Cerebellar cortex (tissue), 1 donor: ENCODE measurements at regions not wholly inside any gene's neighbourhood (a gene's known extent, or its start where the extent isn't known, plus 50 kb on each side); places are given as distances from the start of the nearest gene placed in this dataset.

ENCODE experiments used
- DNase-seq: peaks from one replicate; pipeline ENCODE4 v3.0.0-alpha.2; 2015; ENCODE audit warnings: low spot score

- no peak for DNase-seq
Measured at GRCh38 chr15:47470983-47471382, 246.3 kb upstream of the SEMA6D start.

- DNase-seq = no peak
Measured at GRCh38 chr15:47473106-47473725, 244.1 kb upstream of the SEMA6D start.

- peak; percentile 83 for DNase-seq
Measured at GRCh38 chr15:47473832-47474231, 243.5 kb upstream of the SEMA6D start.

GRCh38 chr15:47475336-47475735 is 242.0 kb upstream of the SEMA6D start:
- no peak for DNase-seq

GRCh38 chr15:47477341-47477740 is 240.0 kb upstream of the SEMA6D start:
- DNase-seq = no peak

GRCh38 chr15:47484059-47484458 is 233.2 kb upstream of the SEMA6D start:
- no peak for DNase-seq

- no peak for DNase-seq
Measured at GRCh38 chr15:47484997-47485396, 232.3 kb upstream of the SEMA6D start.

GRCh38 chr15:47485419-47485818 is 231.9 kb upstream of the SEMA6D start:
- no peak for DNase-seq

- no peak for DNase-seq
Measured at GRCh38 chr15:47486040-47486439, 231.3 kb upstream of the SEMA6D start.

DNA sequence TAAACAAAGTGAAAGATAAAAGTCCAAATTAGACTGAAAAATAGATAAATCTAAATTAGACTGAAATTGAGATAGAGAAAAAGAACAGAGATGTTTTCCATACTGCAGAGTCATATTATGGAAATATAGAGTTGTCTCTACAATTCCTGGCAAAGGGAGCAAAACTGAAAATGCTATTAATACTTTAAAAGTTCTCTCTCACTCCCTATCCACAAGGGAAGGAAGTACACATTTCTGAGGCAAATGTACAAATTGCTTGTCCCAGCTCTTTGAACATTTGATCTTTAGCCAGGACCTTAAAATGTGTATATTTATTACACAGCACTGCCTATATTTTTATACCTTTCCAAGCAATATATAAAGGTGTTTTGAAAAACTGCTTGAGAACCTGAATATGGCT is 225.1 kb upstream of the SEMA6D start:
- no peak for DNase-seq

DNA sequence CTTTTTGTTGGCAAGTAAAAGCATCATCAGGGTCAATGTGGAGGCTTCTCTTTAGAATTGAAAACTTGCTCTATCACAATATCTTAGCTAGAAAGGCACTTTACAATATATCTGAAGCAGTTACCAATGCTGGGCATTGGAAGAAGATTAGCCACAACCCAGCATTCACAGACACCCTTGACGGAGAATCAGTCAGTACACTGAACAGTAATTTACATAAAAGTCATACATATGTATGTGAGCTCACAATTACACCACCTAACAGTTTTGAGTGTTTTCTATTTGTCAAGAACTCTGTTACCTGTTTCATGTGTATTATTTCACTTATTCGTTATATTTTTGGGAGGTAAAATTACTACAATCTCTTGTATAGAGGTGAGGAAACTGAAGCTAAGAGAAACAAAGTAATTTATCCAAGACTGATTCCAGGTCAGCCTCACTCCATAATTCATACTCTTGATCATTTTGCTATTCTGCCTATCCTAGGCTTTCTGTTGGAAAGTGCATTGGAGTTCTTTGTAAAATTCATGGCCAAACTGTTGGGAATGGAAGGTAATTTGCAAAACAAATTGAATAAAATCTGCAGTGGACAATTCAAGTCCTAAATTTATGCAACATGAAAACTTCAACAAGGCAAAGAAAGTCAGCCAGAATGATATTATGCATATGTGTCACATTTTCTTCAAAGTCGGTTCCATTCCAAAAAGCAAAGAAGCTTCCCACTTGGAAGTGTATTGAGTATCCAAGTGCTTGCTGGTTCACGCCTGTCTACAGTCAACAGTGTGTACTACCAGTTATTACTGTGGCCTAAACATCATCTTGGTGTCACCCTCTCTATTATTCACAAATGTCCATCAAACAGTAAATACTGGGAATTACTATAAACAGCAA is 223.7 kb upstream of the SEMA6D start:
- no peak for DNase-seq

DNA sequence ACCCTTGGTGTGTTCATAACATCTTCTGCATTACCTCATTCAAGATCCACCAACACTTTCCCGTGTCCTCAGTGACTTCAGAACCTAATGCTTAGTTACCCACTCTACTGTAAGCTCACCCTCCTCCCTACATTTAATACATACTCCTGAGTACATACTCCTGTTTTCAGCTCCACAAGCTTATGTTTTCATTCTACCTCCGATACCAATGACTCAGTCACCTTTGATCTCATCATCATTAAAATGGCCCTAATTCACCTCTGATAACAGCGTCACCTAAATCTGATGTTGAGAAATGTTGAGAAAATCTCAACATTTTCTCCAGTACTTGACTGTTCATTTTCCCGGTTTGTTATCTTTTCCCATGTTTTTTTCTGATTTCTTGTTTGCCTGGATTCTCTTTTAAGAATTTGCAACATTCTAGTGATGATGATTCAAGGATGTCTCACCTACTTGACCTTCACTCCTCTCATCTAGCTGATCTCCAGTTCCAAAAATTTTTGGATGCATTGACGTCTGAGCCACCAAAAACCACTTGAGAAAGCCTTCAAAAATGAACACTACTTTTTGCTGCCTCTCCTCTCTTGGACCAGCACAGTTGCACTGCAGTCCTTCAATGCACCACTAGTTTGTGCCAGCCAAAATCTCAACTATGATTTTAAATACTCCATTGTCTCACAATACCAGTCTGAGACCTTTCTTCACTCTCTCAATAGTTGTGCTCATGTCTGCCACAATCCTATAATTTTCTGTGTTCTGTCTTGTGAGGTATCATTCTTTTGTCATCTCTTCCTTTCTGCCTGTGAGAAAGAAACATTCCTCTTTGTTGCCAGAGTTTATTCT is 220.7 kb upstream of the SEMA6D start:
- DNase-seq = no peak

DNA sequence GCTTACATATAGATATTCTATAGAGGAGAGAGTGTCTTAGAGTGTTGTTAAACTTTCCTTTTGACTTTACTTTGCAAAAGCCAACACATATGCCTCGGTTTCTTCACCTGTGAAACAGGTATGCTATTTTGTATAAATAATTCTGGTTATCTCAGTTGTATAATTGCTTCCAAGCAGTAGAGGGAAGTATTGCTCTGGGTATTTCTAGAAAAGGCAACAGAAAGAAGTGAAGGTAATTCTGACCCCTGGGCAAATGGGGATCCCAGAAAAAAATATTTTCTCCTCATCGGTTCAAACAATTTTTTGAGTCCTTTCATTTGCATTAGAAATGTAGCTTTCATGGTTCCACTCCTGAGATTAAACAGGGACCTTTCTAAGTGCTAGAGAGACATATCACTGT is 216.5 kb upstream of the SEMA6D start:
- DNase-seq = no peak

GRCh38 chr15:47502041-47502440 is 215.3 kb upstream of the SEMA6D start:
- DNase-seq = no peak

DNA sequence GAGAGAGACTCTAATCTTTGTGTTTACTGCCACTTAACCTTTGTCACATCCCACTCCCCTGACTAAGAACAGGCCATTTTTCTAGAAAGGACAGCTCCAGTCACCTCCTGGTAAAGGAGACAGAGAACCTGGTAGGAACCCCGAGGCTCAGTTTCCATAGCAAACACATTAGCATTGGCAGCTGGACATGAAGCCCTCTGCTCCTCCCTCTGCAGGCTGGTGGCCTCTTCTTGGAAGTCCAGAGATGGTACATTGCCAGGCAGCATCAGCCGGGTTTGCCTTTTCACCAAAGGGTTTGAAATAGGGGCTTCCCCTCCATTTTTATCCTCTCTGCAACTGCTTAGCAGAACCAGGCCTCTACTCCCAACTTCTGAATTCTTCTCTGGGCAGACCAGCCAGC is 213.4 kb upstream of the SEMA6D start:
- DNase-seq = no peak

GRCh38 chr15:47504624-47505256 is 212.6 kb upstream of the SEMA6D start:
- DNase-seq = no peak

GRCh38 chr15:47505712-47506328 is 211.5 kb upstream of the SEMA6D start:
- DNase-seq = no peak

- peak; percentile 44 for DNase-seq
Measured at GRCh38 chr15:47506329-47507100, 210.8 kb upstream of the SEMA6D start.

DNA sequence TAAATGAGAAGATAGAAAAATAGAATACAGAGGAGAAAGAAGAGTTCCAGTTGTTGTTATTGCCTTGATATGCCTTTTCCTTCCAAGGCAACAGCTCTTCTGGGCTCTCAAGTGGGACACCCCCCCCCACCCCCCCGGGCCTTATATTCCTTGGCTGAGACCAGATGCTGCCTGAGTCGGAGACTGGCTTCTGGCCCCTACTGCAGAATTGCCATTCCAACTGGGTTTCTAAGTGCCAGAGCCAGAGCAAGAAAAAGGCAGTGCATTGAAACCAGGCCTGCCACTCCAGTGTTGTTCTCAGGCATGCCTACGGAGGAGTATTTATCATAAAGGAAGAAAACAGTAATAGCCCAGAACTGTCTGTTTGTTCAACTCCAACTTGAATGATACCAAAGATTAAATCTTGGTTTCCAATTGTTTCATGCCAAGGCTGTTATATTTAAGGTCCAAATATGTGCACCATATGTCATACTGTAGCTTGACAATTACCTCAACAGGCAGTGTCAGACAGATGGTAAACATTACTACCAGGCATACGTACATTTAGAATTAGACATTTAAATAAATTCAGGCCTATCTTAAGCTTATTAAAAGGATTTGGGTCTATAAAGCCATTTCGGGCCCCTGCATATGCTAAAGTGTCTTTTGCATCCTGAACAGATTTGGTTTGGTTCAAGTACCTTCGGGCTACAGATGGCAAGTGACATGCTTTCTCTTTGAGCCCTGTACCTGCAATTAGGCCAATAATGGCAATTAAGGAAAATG is 209.9 kb upstream of the SEMA6D start:
- DNase-seq = peak; percentile 12

- no peak for DNase-seq
Measured at GRCh38 chr15:47511261-47511660, 206.0 kb upstream of the SEMA6D start.
